PC-3 (cell line): ENCODE measurements at regions not wholly inside any gene's neighbourhood (a gene's known extent, or its start where the extent isn't known, plus 50 kb on each side); places are given as distances from the start of the nearest gene placed in this dataset.

ENCODE experiments used
- CTCF ChIP-seq: fragments of 300-600 bp; sonication (generic); conservative IDR thresholded peaks from 2 replicates; pipeline ENCODE4 v1.5.1; 2017; ENCODE audit warnings: antibody characterized with exemption, low read depth, mild to moderate bottlenecking, low read length
- EZH2phosphoT487 ChIP-seq: fragments of 300-600 bp; sonication (generic); IDR thresholded peaks from 2 replicates; pipeline ENCODE4 v1.6.1; 2018; ENCODE audit warnings: mild to moderate bottlenecking, antibody characterized with exemption, low read length, borderline replicate concordance

DNA sequence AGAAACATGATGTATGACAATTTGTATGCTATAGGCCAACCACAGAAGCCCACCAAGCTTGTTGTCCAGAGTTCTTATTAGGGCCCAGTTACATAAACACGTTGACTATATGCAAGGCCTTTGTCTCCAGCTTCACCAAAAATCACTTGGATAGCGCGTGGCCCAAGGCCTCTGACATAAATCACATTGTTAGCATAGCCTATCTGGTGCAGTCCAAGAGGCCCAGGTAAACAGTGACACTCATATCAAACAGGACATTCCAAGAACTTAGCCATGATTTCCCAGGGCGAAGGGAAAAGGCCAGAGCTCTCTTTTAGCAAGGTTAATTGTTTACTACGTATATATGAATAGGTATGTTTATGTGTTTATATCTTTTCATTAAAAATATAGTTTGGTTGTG lies 337.2 kb upstream of the CELF2 start:
- no peak for TF ChIP-seq EZH2phosphoT487
- no peak for TF ChIP-seq CTCF
